Astrocyte (in vitro differentiated cells and primary cell): ENCODE measurements at regions not wholly inside any gene's neighbourhood (a gene's known extent, or its start where the extent isn't known, plus 50 kb on each side); places are given as distances from the start of the nearest gene placed in this dataset.

Source experiments
- DNase-seq: peaks from one replicate; pipeline ENCODE4 v3.0.0-alpha.2; 2010; ENCODE audit warnings: low read depth
- FAIRE-seq: peaks from 2 replicates; lab custom pipeline; 2011; peaks lifted over from hg19 to GRCh38; lab: Jason Lieb, UNC
- H2AFZ ChIP-seq: 2 replicates; pipeline ENCODE4 v1.6.0; 2012; ENCODE audit warnings: low read depth, low read length, inconsistent platforms
- H3K27ac ChIP-seq: 2 replicates; pipeline ENCODE4 v1.5.1; 2011; ENCODE audit warnings: low read depth, low read length, inconsistent platforms
- H3K27me3 ChIP-seq: 2 replicates; pipeline ENCODE4 v1.6.0; 2011; ENCODE audit warnings: low read length, inconsistent platforms; ENCODE audit not compliant: insufficient read depth
- H3K36me3 ChIP-seq: 2 replicates; pipeline ENCODE4 v1.5.1; 2011; ENCODE audit warnings: low read length, inconsistent platforms; ENCODE audit not compliant: insufficient read depth
- H3K4me1 ChIP-seq: 2 replicates; pipeline ENCODE4 v1.5.1; 2011; ENCODE audit warnings: low read length, inconsistent platforms; ENCODE audit not compliant: insufficient read depth
- H3K4me2 ChIP-seq: 2 replicates; pipeline ENCODE4 v1.6.0; 2012; ENCODE audit warnings: low read length, inconsistent platforms
- H3K4me3 ChIP-seq: 2 replicates; pipeline ENCODE4 v1.5.1; 2011; ENCODE audit warnings: low read depth, mild to moderate bottlenecking, low read length, inconsistent platforms; ENCODE audit not compliant: insufficient read depth
- H3K79me2 ChIP-seq: 2 replicates; pipeline ENCODE4 v1.6.0; 2012; ENCODE audit warnings: mild to moderate bottlenecking, low read length, inconsistent platforms; ENCODE audit not compliant: insufficient read depth
- H3K9ac ChIP-seq: 2 replicates; pipeline ENCODE4 v1.6.0; 2012; ENCODE audit warnings: mild to moderate bottlenecking, low read length, inconsistent platforms
- H3K9me3 ChIP-seq: 2 replicates; pipeline ENCODE4 v1.5.1; 2012; ENCODE audit warnings: low read depth, mild to moderate bottlenecking, low read length, inconsistent platforms; ENCODE audit not compliant: insufficient read depth
- H4K20me1 ChIP-seq: 2 replicates; pipeline ENCODE4 v1.6.0; 2012; ENCODE audit warnings: low read length, inconsistent platforms; ENCODE audit not compliant: insufficient read depth
- H3K27ac Mint-ChIP-seq: one replicate; pipeline ENCODE4 v1.8.0; 2021; ENCODE audit warnings: mild to moderate bottlenecking, mixed read lengths; ENCODE audit not compliant: unreplicated experiment
- H3K27me3 Mint-ChIP-seq: one replicate; pipeline ENCODE4 v1.8.0; 2021; ENCODE audit warnings: low read depth, mixed read lengths; ENCODE audit not compliant: unreplicated experiment
- H3K36me3 Mint-ChIP-seq: one replicate; pipeline ENCODE4 v1.8.0; 2021; ENCODE audit warnings: low read depth, mixed read lengths; ENCODE audit not compliant: unreplicated experiment
- H3K4me1 Mint-ChIP-seq: one replicate; pipeline ENCODE4 v1.8.0; 2021; ENCODE audit warnings: low read depth, mixed read lengths; ENCODE audit not compliant: unreplicated experiment
- H3K4me3 Mint-ChIP-seq: one replicate; pipeline ENCODE4 v1.8.0; 2021; ENCODE audit warnings: mild to moderate bottlenecking, moderate library complexity, mixed read lengths; ENCODE audit not compliant: unreplicated experiment
- H3K9me3 Mint-ChIP-seq: one replicate; pipeline ENCODE4 v1.8.0; 2021; ENCODE audit warnings: mild to moderate bottlenecking, mixed read lengths; ENCODE audit not compliant: unreplicated experiment
- EZH2 ChIP-seq: IDR thresholded peaks from 2 replicates; pipeline ENCODE4 v1.6.1; 2012; ENCODE audit warnings: mild to moderate bottlenecking, low read length, inconsistent platforms; ENCODE audit not compliant: insufficient read depth
- TF ChIP-seq, protein P1 (sequence below): IDR thresholded peaks from 2 replicates; pipeline ENCODE4 v1.5.1; 2011; ENCODE audit warnings: low read depth, mild to moderate bottlenecking, inconsistent platforms, low read length, moderate library complexity; ENCODE audit not compliant: insufficient read depth

DNA sequence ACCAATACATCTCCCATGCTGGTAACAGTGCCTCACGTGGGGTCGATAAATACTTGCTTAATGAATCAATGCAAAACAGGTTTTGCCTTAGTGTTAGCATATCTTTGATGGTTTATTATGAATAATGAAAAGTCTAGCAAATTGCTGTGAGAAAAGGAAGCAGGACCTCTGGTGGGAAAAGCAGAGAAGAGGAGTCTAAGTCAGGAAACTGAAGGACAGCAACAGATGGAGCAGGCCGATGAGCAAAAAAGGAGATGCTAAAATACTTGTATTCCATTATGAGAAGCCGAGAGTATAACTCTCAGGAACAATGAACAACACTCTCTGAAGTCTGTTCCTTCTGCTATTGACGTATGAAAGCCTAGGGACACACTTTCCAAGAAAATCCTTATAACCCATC is 555.2 kb upstream of the KLHL29 start:
- no peak overlapping the region for H3K4me3 ChIP-seq
- no peaks in the 10 kb centered on the region for H3K27me3 ChIP-seq
- no peaks in the 10 kb centered on the region for H3K9me3 Mint-ChIP-seq
- FAIRE-seq (no peak), DNase-seq (no peak)
- no peaks in the 10 kb centered on the region for H4K20me1 ChIP-seq
- H3K27ac ChIP-seq, result no peak overlapping the region
- H3K36me3 ChIP-seq, result no peaks in the 10 kb centered on the region
- H3K9ac ChIP-seq, result no peak overlapping the region
- H3K4me1 Mint-ChIP-seq, result no peaks in the 10 kb centered on the region
- TF ChIP-seq, protein P1, sequence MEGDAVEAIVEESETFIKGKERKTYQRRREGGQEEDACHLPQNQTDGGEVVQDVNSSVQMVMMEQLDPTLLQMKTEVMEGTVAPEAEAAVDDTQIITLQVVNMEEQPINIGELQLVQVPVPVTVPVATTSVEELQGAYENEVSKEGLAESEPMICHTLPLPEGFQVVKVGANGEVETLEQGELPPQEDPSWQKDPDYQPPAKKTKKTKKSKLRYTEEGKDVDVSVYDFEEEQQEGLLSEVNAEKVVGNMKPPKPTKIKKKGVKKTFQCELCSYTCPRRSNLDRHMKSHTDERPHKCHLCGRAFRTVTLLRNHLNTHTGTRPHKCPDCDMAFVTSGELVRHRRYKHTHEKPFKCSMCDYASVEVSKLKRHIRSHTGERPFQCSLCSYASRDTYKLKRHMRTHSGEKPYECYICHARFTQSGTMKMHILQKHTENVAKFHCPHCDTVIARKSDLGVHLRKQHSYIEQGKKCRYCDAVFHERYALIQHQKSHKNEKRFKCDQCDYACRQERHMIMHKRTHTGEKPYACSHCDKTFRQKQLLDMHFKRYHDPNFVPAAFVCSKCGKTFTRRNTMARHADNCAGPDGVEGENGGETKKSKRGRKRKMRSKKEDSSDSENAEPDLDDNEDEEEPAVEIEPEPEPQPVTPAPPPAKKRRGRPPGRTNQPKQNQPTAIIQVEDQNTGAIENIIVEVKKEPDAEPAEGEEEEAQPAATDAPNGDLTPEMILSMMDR, result no peak
- TF ChIP-seq EZH2, result no peak
- H3K9me3 ChIP-seq, result no peaks in the 10 kb centered on the region
- H3K36me3 Mint-ChIP-seq, result no peaks in the 10 kb centered on the region
- no peak overlapping the region for H3K4me2 ChIP-seq
- no peaks in the 10 kb centered on the region for H3K4me1 ChIP-seq
- no peak overlapping the region for H3K27ac Mint-ChIP-seq
- no peak overlapping the region for H3K4me3 Mint-ChIP-seq
- no peak overlapping the region for H2AFZ ChIP-seq
- no peaks in the 10 kb centered on the region for H3K79me2 ChIP-seq
- peaks cover 5% of the 10 kb centered on the region for H3K27me3 Mint-ChIP-seq

DNA sequence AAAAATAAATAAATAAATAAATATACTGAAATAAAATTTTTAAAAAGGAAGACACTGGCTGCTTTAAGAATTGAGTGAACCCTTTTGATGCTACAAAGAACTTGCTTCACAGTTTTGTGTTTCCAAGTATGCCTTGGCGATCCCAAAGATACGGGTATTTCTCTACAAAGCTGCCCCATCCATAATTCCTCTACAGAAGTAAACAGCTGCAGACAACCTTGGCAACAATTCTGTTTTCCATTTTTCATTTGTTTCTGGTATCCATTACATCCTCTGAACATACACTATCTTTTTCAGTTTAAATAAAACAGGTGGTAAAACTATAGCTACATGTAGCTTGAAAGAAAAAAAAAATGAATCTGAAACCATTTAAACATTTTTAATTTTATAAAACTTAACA is 552.8 kb upstream of the KLHL29 start:
- Mint-ChIP-seq H3K4me1 (no peaks in the 10 kb centered on the region), H3K9me3 (no peaks in the 10 kb centered on the region), H3K27ac (no peak overlapping the region), H3K27me3 (peaks cover 3% of the 10 kb centered on the region), H3K36me3 (no peaks in the 10 kb centered on the region), H3K4me3 (no peak overlapping the region)
- Histone ChIP-seq H2AFZ (no peak overlapping the region), H3K4me3 (no peak overlapping the region), H3K36me3 (no peaks in the 10 kb centered on the region), H3K4me2 (no peak overlapping the region), H3K79me2 (no peaks in the 10 kb centered on the region), H3K4me1 (no peaks in the 10 kb centered on the region), H3K27me3 (no peaks in the 10 kb centered on the region), H3K9ac (no peak overlapping the region), H3K27ac (no peak overlapping the region), H4K20me1 (no peaks in the 10 kb centered on the region), H3K9me3 (no peaks in the 10 kb centered on the region)
- FAIRE-seq (no peak), DNase-seq (no peak)
- TF ChIP-seq EZH2, result no peak
- TF ChIP-seq, protein P1, result no peak

DNA sequence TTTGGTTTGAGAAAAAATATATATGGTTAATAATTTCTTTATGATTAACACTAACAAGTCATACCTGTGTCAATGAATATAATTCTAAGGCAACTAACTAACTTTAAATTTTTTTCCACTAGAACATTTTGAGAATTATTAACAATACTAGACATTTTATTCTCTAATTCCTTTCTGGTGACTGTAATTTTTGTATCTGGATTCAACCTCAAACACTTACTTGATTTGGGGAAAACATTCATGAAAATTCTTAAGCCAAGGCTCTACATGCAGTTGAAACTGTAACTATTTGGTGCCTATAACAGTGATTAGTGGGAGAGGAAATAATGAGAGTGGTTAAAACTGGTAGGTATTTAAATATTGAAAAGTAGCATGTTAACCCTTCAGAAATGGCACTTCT is 546.5 kb upstream of the KLHL29 start:
- Histone ChIP-seq H3K79me2 (no peaks in the 10 kb centered on the region), H3K9me3 (peaks cover 4% of the 10 kb centered on the region), H4K20me1 (no peaks in the 10 kb centered on the region), H3K4me1 (no peaks in the 10 kb centered on the region), H3K4me2 (no peak overlapping the region), H3K36me3 (no peaks in the 10 kb centered on the region), H3K4me3 (no peak overlapping the region), H3K27ac (no peak overlapping the region), H3K9ac (no peak overlapping the region), H2AFZ (no peak overlapping the region), H3K27me3 (no peaks in the 10 kb centered on the region)
- DNase-seq (no peak), FAIRE-seq (no peak)
- Mint-ChIP-seq H3K4me3 (no peak overlapping the region), H3K27me3 (peaks cover 7% of the 10 kb centered on the region), H3K4me1 (no peaks in the 10 kb centered on the region), H3K9me3 (no peaks in the 10 kb centered on the region), H3K36me3 (no peaks in the 10 kb centered on the region), H3K27ac (no peak overlapping the region)
- TF ChIP-seq, protein P1, result no peak
- TF ChIP-seq EZH2, result no peak
